NT2/D1 (cell line): ENCODE measurements at regions not wholly inside any gene's neighbourhood (a gene's known extent, or its start where the extent isn't known, plus 50 kb on each side); places are given as distances from the start of the nearest gene placed in this dataset.

Experiments
- YY1 ChIP-seq: IDR thresholded peaks from 2 replicates; pipeline ENCODE4 v1.6.1; 2011; ENCODE audit not compliant: insufficient read length, insufficient read depth
- ZNF274 ChIP-seq: IDR thresholded peaks from 2 replicates; pipeline ENCODE4 v1.6.1; 2011; ENCODE audit warnings: mild to moderate bottlenecking, low read depth, low read length

DNA sequence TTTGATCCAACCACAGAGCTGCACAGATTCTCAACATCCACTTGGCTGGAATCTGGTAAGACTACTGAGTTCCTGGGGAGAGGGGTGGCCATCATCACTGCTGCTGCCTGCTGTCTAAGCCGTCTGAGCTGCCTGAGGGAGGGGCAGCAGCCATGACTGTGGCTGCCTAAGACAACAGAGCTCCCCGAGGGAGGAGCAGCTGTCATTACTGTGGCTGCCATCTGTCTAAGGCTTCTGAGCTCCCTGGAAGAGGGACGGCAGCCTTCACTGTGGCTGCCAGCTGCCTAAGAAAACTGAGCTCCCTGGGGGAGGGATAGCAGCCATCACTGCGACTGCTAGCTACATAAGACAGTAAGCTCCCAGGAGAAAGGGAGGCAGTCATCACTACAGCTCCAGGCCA lies 584.4 kb downstream of the NR4A2 start:
- TF ChIP-seq ZNF274 (no peak), YY1 (no peak)
